Activated T-cell treated with anti-CD3 and anti-CD28 coated beads, Interleukin-2, amount 50 U/mL, for 48 hours (primary cell): ENCODE measurements at regions not wholly inside any gene's neighbourhood (a gene's known extent, or its start where the extent isn't known, plus 50 kb on each side); places are given as distances from the start of the nearest gene placed in this dataset.
"Not testable (repeated sequence)": the region's sequence is repeated elsewhere in the genome, so short reads cannot be mapped to it uniquely, and the experiment has no call there.

ENCODE experiments used
- DNase-seq, 2 experiments: peaks; one replicate each; pipeline ENCODE4 v3.0.0-alpha.2; 2020

- no peak for DNase-seq
Observed at GRCh38 chr6:115798229-115798628, 262.5 kb downstream of the FRK start.

GRCh38 chr6:115796829-115797228, 263.9 kb downstream of the FRK start:
- no peak for DNase-seq

- no peak for DNase-seq
Observed at GRCh38 chr6:115796061-115796460, 264.6 kb downstream of the FRK start.

GRCh38 chr6:115783402-115784061, 277.2 kb downstream of the FRK start:
- no peak for DNase-seq

- no peak for DNase-seq
Observed at GRCh38 chr6:115782612-115783011, 278.1 kb downstream of the FRK start.

- no peak for DNase-seq
Observed at GRCh38 chr6:115773741-115774140, 286.9 kb downstream of the FRK start.

- DNase-seq, result no peak
Observed at GRCh38 chr6:115770851-115771250, 289.8 kb downstream of the FRK start.

- DNase-seq, result no peak
Observed at GRCh38 chr6:115768500-115768899, 292.2 kb downstream of the FRK start.

- no peak for DNase-seq
Observed at GRCh38 chr6:115767931-115768330, 292.8 kb downstream of the FRK start.

GRCh38 chr6:115766745-115767462, 293.8 kb downstream of the FRK start:
- no peak for DNase-seq

- no peak for DNase-seq
Observed at GRCh38 chr6:115765966-115766365, 294.7 kb downstream of the FRK start.

GRCh38 chr6:115759051-115759450, 301.6 kb downstream of the FRK start:
- no peak for DNase-seq

GRCh38 chr6:115753446-115753845, 307.2 kb downstream of the FRK start:
- no peak for DNase-seq

- DNase-seq, result no peak
Observed at GRCh38 chr6:115750946-115751345, 309.7 kb downstream of the FRK start.

- no peak for DNase-seq
Observed at GRCh38 chr6:115750292-115750691, 310.4 kb downstream of the FRK start.

- no peak for DNase-seq
Observed at GRCh38 chr6:115747719-115748118, 313.0 kb downstream of the FRK start.

GRCh38 chr6:115746583-115746982, 314.1 kb downstream of the FRK start:
- DNase-seq, result not testable (repeated sequence)

- DNase-seq, result no peak
Observed at GRCh38 chr6:115740907-115741306, 319.8 kb downstream of the FRK start.

- no peak for DNase-seq
Observed at GRCh38 chr6:115735610-115736009, 325.1 kb downstream of the FRK start.

- DNase-seq, result no peak
Observed at GRCh38 chr6:115733426-115733825, 327.3 kb downstream of the FRK start.

- no peak for DNase-seq
Observed at GRCh38 chr6:115729036-115729435, 331.7 kb downstream of the FRK start.

- no peak for DNase-seq
Observed at GRCh38 chr6:115728171-115728570, 332.5 kb downstream of the FRK start.

GRCh38 chr6:115721564-115721963, 339.1 kb downstream of the FRK start:
- DNase-seq, result no peak

GRCh38 chr6:115720900-115721299, 339.8 kb downstream of the FRK start:
- DNase-seq, result no peak

GRCh38 chr6:115717472-115717871, 343.2 kb downstream of the FRK start:
- no peak for DNase-seq
